Naive B cell (primary cell): ENCODE measurements at regions not wholly inside any gene's neighbourhood (a gene's known extent, or its start where the extent isn't known, plus 50 kb on each side); places are given as distances from the start of the nearest gene placed in this dataset.

Experiments used
- ATAC-seq, 2 donors: fragments of 150-1000 bp; cut with Tn5 transposase; 2 replicates each; pipeline ENCODE4 v1.10.0; 2021; ENCODE audit warnings: low read depth in 2 of 2, mild to moderate bottlenecking in 2 of 2, moderate library complexity in 2 of 2
- DNase-seq: peaks from one replicate; pipeline ENCODE4 v3.0.0; 2022
- H3K27ac Mint-ChIP-seq, 6 donors: one replicate each; pipeline ENCODE4 v1.8.0; 2020 to 2022; ENCODE audit warnings: mild to moderate bottlenecking in 6 of 6, mixed read lengths in 6 of 6, moderate library complexity in 5 of 6, inconsistent platforms in 2 of 6
- H3K27me3 Mint-ChIP-seq, 3 donors: one replicate each; pipeline ENCODE4 v1.8.0; 2021 to 2022; ENCODE audit warnings: mixed read lengths in 3 of 3, mild to moderate bottlenecking in 1 of 3
- H3K36me3 Mint-ChIP-seq, 2 donors: one replicate each; pipeline ENCODE4 v1.8.0; 2020 to 2022; ENCODE audit warnings: mixed read lengths in 2 of 2, inconsistent platforms in 1 of 2, mild to moderate bottlenecking in 1 of 2
- H3K4me1 Mint-ChIP-seq, 3 donors: one replicate each; pipeline ENCODE4 v1.8.0; 2020 to 2022; ENCODE audit warnings: mixed read lengths in 3 of 3, inconsistent platforms in 1 of 3, mild to moderate bottlenecking in 1 of 3, moderate library complexity in 1 of 3
- H3K4me3 Mint-ChIP-seq, 8 donors: one replicate each; pipeline ENCODE4 v1.8.0; 2020 to 2022; ENCODE audit warnings: mild to moderate bottlenecking in 8 of 8, mixed read lengths in 8 of 8, moderate library complexity in 8 of 8, inconsistent platforms in 2 of 8
- H3K9me3 Mint-ChIP-seq, 7 donors: one replicate each; pipeline ENCODE4 v1.8.0; 2020 to 2022; ENCODE audit warnings: mixed read lengths in 7 of 7, mild to moderate bottlenecking in 5 of 7, inconsistent platforms in 2 of 7, moderate library complexity in 1 of 7

DNA sequence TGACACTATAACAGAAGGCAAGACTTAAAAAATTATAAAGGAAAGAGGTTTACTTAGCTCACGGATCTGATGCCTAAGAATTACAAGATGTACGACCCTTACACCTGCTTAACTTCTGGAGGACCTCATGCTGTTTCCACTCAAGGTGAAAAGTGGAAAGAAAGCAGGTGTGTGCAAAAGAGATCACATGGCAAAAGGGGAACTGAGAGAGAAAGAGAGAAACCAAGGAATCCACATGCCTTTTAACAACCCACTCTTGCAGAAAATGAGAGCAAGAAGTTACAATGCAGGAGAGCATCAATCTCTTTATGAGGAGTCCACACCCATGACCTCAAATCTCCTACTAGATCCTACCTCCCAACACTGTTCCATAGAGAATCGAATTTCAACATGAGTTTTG is 2382.2 kb downstream of the TP53TG3F start:
- DNase-seq = no peak
- Mint-ChIP-seq H3K36me3 (no peaks in the 10 kb centered on the region), H3K27me3 (no peaks in the 10 kb centered on the region), H3K9me3 (peaks cover 6 to 39% (median 21%) of the 10 kb centered on the region in 7 donors), H3K27ac (no peak overlapping the region), H3K4me3 (no peak overlapping the region), H3K4me1 (no peaks in the 10 kb centered on the region)
- no peak for ATAC-seq

DNA sequence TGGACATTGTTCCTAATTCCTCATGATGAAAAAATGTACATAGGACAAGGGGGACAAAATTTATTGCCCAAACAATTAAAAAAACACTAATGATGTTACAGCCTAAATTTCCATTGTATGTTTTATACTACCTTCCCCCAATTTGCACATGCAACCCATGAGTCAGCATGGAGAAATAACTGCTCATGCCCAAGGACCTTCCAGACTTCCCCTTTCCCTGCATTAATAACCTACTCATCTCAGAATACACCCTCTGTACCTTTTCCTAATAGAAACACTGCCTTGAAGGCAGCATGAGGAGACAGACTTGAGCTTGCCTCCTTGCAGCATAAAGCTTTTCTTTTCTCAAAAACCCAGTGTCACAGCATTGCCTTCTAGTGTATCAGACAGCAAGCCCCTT is 2402.8 kb downstream of the TP53TG3F start:
- Mint-ChIP-seq H3K9me3 (peaks cover 9 to 22% (median 15%) of the 10 kb centered on the region in 7 donors), H3K4me3 (no peak overlapping the region), H3K27ac (no peak overlapping the region), H3K4me1 (no peaks in the 10 kb centered on the region), H3K36me3 (no peaks in the 10 kb centered on the region), H3K27me3 (no peaks in the 10 kb centered on the region)
- DNase-seq = no peak
- ATAC-seq = no peak

DNA sequence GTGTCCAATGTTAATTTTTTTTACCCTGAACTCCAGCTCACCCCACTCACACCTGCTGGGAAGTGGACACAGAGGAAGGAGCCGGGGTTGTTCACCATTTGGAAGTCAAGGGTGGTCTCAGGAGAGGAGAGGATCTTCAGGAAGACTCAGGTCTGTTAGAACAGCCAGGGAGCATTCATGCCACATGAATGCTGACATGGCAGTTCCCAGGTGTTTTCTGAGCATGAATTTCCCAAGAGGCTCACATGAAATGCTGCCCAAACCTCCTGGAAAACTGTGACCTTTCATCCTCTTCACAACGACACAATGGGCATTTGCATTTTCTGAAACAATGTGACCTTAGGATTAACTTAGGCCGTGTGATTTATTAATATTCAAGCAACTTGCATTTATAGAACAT is 2409.2 kb downstream of the TP53TG3F start:
- Mint-ChIP-seq H3K27me3 (no peaks in the 10 kb centered on the region), H3K4me3 (no peak overlapping the region), H3K9me3 (peaks cover 12 to 44% (median 24%) of the 10 kb centered on the region in 7 donors), H3K4me1 (no peaks in the 10 kb centered on the region), H3K27ac (no peak overlapping the region), H3K36me3 (no peaks in the 10 kb centered on the region)
- ATAC-seq = no peak
- no peak for DNase-seq

DNA sequence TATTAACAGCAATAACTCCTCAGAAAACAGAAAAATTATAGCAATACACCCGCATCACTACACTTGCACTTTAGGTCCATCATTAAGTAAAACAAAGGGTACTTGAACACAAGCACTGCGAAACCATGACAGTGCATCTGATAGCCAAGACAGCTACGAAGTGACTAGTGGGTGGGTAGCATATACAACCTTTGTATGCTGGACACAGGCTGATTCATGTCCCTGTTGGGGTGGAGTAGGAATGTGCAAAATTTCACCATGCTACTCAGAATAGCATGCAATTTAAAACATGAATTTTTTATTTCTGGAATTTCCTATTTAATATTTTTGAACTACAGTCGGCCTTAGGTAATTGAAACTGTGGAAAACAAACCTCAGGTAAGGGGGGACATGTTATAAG is 2414.1 kb downstream of the TP53TG3F start:
- H3K9me3 Mint-ChIP-seq = peaks cover 14 to 61% (median 18%) of the 10 kb centered on the region in 7 donors
- H3K36me3 Mint-ChIP-seq = no peaks in the 10 kb centered on the region
- H3K27ac Mint-ChIP-seq = no peak overlapping the region
- no peaks in the 10 kb centered on the region for H3K27me3 Mint-ChIP-seq
- ATAC-seq = no peak
- no peak overlapping the region for H3K4me3 Mint-ChIP-seq
- no peaks in the 10 kb centered on the region for H3K4me1 Mint-ChIP-seq
- no peak for DNase-seq

DNA sequence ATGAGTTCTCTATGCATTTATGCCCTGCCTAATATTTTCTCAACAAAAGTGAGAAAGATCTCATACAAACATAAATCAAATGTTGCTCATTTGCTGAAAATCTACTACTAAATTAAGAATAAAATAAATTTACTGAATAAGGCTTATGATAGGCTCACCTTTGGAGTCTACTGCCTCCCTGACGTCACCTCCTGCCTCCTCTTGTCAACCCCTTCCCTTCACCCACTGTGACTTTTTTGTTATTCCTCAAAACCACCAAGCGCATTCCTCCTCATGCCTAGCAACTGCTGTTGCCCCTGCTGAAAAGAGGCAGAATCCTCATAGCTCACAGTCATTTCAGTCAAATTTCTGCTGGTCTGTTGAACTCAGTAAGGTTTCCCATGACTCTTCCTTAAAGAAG is 2422.2 kb downstream of the TP53TG3F start:
- no peaks in the 10 kb centered on the region for H3K36me3 Mint-ChIP-seq
- H3K9me3 Mint-ChIP-seq = peaks cover 14 to 28% (median 18%) of the 10 kb centered on the region in 7 donors
- H3K4me3 Mint-ChIP-seq = no peak overlapping the region
- H3K4me1 Mint-ChIP-seq = no peaks in the 10 kb centered on the region
- DNase-seq = no peak
- ATAC-seq = no peak
- H3K27me3 Mint-ChIP-seq = no peaks in the 10 kb centered on the region
- no peak overlapping the region for H3K27ac Mint-ChIP-seq

DNA sequence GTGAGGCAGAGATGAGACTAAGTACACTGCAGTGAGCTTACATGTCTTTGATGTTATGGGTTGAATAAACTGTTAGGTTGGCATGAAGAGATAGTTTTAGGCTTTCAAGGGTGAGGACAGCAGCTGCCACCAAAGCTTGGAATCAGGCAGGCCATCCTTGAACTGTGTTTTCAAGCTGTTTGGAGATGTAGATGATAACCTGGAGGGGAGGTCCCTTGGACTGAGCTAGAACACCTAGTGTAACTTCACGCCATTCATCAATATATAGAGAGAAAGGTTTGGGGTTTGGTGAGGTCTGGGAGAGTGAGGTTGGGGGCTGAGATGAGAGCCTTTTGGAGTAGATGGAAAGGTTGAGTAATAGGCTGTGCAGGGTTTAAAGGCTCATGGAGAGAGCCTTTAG is 2447.0 kb downstream of the TP53TG3F start:
- Mint-ChIP-seq H3K27ac (no peak overlapping the region), H3K9me3 (peaks cover 31 to 53% (median 33%) of the 10 kb centered on the region in 7 donors), H3K4me3 (no peak overlapping the region), H3K36me3 (peaks cover 0 to 29% of the 10 kb centered on the region in 2 donors), H3K27me3 (no peaks in the 10 kb centered on the region), H3K4me1 (no peaks in the 10 kb centered on the region)
- DNase-seq (no peak), ATAC-seq (no peak)

DNA sequence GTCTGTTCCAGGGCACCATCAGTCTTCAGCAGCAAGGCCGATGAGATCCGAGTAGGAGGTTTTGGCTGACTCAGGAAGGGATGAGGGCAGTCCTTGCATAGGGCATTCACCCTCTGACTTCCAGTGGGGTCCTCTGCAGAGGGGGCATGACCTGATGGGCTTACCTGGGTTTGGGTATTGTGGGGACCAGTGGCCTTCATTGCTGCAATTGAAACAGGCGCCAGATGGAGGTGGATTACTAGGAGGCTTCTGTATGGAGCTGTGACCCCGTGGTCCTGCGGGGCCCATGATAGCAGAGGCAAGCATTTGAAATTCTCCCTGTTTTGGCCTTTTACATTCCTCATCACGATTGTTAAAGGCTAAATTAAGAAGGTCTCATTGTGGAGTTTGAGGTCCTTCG is 2448.7 kb downstream of the TP53TG3F start:
- H3K36me3 Mint-ChIP-seq = peaks cover 3 to 29% of the 10 kb centered on the region in 2 donors
- DNase-seq = no peak
- ATAC-seq = no peak
- peaks cover 29 to 59% (median 44%) of the 10 kb centered on the region in 7 donors for H3K9me3 Mint-ChIP-seq
- no peaks in the 10 kb centered on the region for H3K27me3 Mint-ChIP-seq
- no peaks in the 10 kb centered on the region for H3K4me1 Mint-ChIP-seq
- no peak overlapping the region for H3K4me3 Mint-ChIP-seq
- H3K27ac Mint-ChIP-seq = no peak overlapping the region

DNA sequence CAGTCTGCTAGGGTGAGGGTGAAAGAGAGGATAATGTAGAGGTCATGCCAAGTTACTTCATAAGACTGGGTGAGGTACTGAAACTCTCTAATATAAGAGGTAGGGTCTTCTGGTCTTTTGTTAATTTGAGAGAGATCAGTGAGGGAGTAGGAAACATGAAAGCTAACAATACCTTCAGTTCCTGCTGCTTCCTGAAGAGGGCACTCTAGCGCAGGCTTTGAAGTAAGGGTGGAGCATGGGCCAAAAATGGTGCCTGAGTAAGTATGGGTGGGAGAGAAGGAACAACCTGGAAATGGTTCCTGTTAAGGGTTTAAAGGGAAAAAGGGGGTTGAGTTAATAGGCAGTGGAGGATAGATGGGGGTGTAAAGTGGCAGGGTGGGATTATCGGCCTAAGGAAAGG is 2449.5 kb downstream of the TP53TG3F start:
- no peaks in the 10 kb centered on the region for H3K4me1 Mint-ChIP-seq
- H3K27ac Mint-ChIP-seq = no peak overlapping the region
- ATAC-seq (no peak), DNase-seq (no peak)
- H3K27me3 Mint-ChIP-seq = no peaks in the 10 kb centered on the region
- peaks cover 3 to 29% of the 10 kb centered on the region in 2 donors for H3K36me3 Mint-ChIP-seq
- no peak overlapping the region for H3K4me3 Mint-ChIP-seq
- H3K9me3 Mint-ChIP-seq = peaks cover 30 to 67% (median 47%) of the 10 kb centered on the region in 7 donors

DNA sequence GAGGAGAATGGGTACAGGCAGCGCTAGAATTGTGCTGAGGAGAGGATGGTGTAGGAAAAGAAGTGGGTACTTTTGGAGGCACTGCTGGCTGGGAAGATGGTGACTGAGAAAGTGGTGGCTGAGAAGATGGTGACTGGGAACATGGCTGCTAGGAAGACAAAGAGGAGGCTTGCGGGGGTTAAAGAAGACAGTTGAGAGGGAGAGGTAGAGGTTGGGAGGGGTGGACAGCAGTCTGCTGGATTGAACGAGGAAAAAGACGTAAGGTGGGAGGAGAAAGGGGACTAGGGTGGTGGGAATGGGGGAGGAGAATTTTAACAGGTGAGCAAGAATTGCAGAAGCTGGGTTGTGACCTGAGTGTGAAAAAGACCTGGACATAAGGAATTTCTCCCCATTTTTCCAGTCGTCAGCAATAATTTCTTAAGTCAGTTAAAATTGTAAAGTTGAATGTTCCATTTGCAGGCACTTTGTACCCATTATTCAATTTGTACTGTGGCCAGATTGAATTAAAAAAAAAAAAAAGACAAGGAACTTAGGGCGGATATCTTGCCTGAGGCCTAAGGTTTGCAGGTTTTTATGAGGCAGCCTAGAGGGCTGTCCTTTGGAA is 2450.0 kb downstream of the TP53TG3F start:
- DNase-seq (no peak), ATAC-seq (no peak)
- H3K4me1 Mint-ChIP-seq = no peaks in the 10 kb centered on the region
- peaks cover 30 to 70% (median 49%) of the 10 kb centered on the region in 7 donors for H3K9me3 Mint-ChIP-seq
- no peaks in the 10 kb centered on the region for H3K27me3 Mint-ChIP-seq
- no peak overlapping the region for H3K4me3 Mint-ChIP-seq
- no peak overlapping the region for H3K27ac Mint-ChIP-seq
- peaks cover 3 to 29% of the 10 kb centered on the region in 2 donors for H3K36me3 Mint-ChIP-seq

DNA sequence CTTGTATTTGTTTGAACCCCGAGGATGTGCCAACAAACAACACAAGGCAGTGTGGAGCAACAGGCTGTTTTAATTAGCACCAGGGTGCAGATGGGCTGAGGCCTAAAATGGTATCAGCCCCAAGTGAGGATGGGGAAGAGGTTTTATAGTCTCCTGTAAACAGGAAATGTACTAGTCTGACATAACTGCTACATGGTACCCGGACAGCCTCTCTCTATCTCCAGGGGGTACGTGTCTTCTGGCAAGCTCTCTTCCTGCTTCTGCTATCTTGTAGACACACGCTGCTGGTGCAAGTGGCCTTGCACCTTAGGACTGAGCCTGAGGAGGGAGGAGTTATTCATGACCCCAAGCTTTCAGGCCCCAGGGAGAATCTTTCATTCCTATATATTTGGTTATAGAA is 2451.0 kb downstream of the TP53TG3F start:
- no peak for DNase-seq
- Mint-ChIP-seq H3K27me3 (no peaks in the 10 kb centered on the region), H3K36me3 (peaks cover 3 to 29% of the 10 kb centered on the region in 2 donors), H3K4me3 (no peak overlapping the region), H3K4me1 (no peaks in the 10 kb centered on the region), H3K27ac (no peak overlapping the region), H3K9me3 (peaks cover 28 to 70% (median 46%) of the 10 kb centered on the region in 7 donors)
- ATAC-seq = no peak

DNA sequence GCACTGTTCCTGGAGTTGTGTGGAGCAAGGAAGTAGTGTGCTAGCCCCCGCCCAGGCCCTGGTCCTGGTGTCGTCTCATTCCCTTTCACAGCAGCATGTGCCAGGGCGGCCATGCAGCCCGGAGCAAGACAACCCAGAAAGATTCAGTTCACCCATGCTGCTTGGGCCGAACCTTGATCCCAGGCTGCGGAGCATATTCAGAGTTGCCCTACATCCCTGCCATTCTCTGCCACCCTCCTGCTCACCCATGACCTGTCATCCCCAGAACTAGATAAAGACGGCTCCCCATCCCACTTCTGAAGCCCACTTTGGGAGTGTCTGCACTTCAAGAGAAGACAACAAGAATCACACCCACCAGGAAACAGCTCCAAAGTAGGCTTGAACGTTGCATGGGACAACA is 2452.5 kb downstream of the TP53TG3F start:
- DNase-seq = no peak
- Mint-ChIP-seq H3K4me3 (no peak overlapping the region), H3K4me1 (no peaks in the 10 kb centered on the region), H3K36me3 (peaks cover 3 to 22% of the 10 kb centered on the region in 2 donors), H3K27me3 (no peaks in the 10 kb centered on the region), H3K27ac (no peak overlapping the region), H3K9me3 (peaks cover 17 to 55% (median 37%) of the 10 kb centered on the region in 7 donors)
- no peak for ATAC-seq

DNA sequence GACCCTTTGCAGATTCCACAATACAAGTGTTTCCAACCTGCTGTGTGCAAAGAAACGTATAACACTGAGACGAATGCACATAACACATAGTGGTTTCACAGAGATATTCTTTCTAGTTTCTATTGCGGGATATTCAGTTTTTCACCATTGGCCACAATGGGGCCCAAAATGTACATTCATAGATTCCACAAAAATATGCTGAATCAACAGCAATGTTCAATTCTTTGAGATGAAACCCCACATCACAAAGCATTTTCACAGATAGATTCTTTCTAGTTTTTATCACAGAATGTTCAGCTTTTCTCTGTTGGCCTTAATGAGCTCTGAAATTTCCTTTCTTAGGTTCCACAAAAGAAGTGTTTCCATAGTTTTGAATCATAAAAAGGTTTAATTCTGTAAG is 2472.3 kb downstream of the TP53TG3F start:
- DNase-seq (no peak), ATAC-seq (no peak)
- H3K27me3 Mint-ChIP-seq = no peaks in the 10 kb centered on the region
- H3K4me3 Mint-ChIP-seq = no peak overlapping the region
- no peak overlapping the region for H3K27ac Mint-ChIP-seq
- H3K36me3 Mint-ChIP-seq = no peaks in the 10 kb centered on the region
- peaks cover 5 to 42% (median 25%) of the 10 kb centered on the region in 7 donors for H3K9me3 Mint-ChIP-seq
- no peaks in the 10 kb centered on the region for H3K4me1 Mint-ChIP-seq
